Parathyroid adenoma (tissue), 2 donors: ENCODE measurements at regions not wholly inside any gene's neighbourhood (a gene's known extent, or its start where the extent isn't known, plus 50 kb on each side); places are given as distances from the start of the nearest gene placed in this dataset.

Experiments
- H2AFZ ChIP-seq: fragments of 300-600 bp; sonication (generic); one replicate; pipeline ENCODE4 v1.7.0; 2017; ENCODE audit warnings: antibody characterized with exemption, mild to moderate bottlenecking
- H3K27ac ChIP-seq: fragments of 300-600 bp; sonication (generic); one replicate; pipeline ENCODE4 v1.7.0; 2017
- H3K27me3 ChIP-seq: fragments of 300-600 bp; sonication (generic); one replicate; pipeline ENCODE4 v1.7.0; 2017; ENCODE audit warnings: low read length; ENCODE audit not compliant: control insufficient read depth, insufficient read depth
- H3K36me3 ChIP-seq: fragments of 300-600 bp; sonication (generic); one replicate; pipeline ENCODE4 v1.7.0; 2017; ENCODE audit warnings: low read length; ENCODE audit not compliant: control insufficient read depth, insufficient read depth
- H3K4me1 ChIP-seq: fragments of 300-600 bp; sonication (generic); one replicate; pipeline ENCODE4 v1.7.0; 2017; ENCODE audit warnings: control low read depth
- H3K4me2 ChIP-seq: fragments of 300-600 bp; sonication (generic); one replicate; pipeline ENCODE4 v1.7.0; 2017; ENCODE audit warnings: low read length
- H3K4me3 ChIP-seq: fragments of 300-600 bp; sonication (generic); one replicate; pipeline ENCODE4 v1.7.0; 2017; ENCODE audit warnings: low read depth, low read length
- H3K79me2 ChIP-seq: fragments of 300-600 bp; sonication (generic); one replicate; pipeline ENCODE4 v1.7.0; 2017; ENCODE audit warnings: control low read depth
- H3K9ac ChIP-seq: fragments of 300-600 bp; sonication (generic); one replicate; pipeline ENCODE4 v1.7.0; 2017; ENCODE audit warnings: mild to moderate bottlenecking
- H3K9me3 ChIP-seq: fragments of 300-600 bp; sonication (generic); one replicate; pipeline ENCODE4 v1.7.0; 2017; ENCODE audit warnings: low read length; ENCODE audit not compliant: control insufficient read depth
- CTCF ChIP-seq: fragments of 300-600 bp; sonication (generic); IDR thresholded peaks from one replicate; pipeline ENCODE4 v1.7.0; 2017; ENCODE audit warnings: antibody characterized with exemption, mild to moderate bottlenecking
- donor health status: primary hyperparathyroidism.

- Histone ChIP-seq H3K4me2 (no peak overlapping the region), H3K36me3 (no peaks in the 10 kb centered on the region), H3K79me2 (no peaks in the 10 kb centered on the region), H3K27ac (no peak overlapping the region), H3K4me1 (no peaks in the 10 kb centered on the region), H3K9ac (no peak overlapping the region), H3K4me3 (no peak overlapping the region), H3K27me3 (no peaks in the 10 kb centered on the region), H2AFZ (no peak overlapping the region), H3K9me3 (no peaks in the 10 kb centered on the region)
- TF ChIP-seq CTCF, result no peak
Observed at GRCh38 chr2:187996630-187997029, 295.0 kb upstream of the GULP1 start.

- Histone ChIP-seq H2AFZ (no peak overlapping the region), H3K4me3 (no peak overlapping the region), H3K36me3 (no peaks in the 10 kb centered on the region), H3K27me3 (no peaks in the 10 kb centered on the region), H3K4me1 (no peaks in the 10 kb centered on the region), H3K9ac (no peak overlapping the region), H3K27ac (no peak overlapping the region), H3K4me2 (no peak overlapping the region), H3K79me2 (no peaks in the 10 kb centered on the region), H3K9me3 (no peaks in the 10 kb centered on the region)
- TF ChIP-seq CTCF, result no peak
Observed at GRCh38 chr2:188000189-188000588, 291.5 kb upstream of the GULP1 start.

- Histone ChIP-seq H3K79me2 (no peaks in the 10 kb centered on the region), H3K4me1 (no peaks in the 10 kb centered on the region), H2AFZ (no peak overlapping the region), H3K27me3 (no peaks in the 10 kb centered on the region), H3K9me3 (no peaks in the 10 kb centered on the region), H3K36me3 (no peaks in the 10 kb centered on the region), H3K4me3 (no peak overlapping the region), H3K27ac (no peak overlapping the region), H3K4me2 (no peak overlapping the region), H3K9ac (no peak overlapping the region)
- TF ChIP-seq CTCF, result no peak
Observed at GRCh38 chr2:188003800-188004199, 287.9 kb upstream of the GULP1 start.

- no peaks in the 10 kb centered on the region for H3K9me3 ChIP-seq
- no peak overlapping the region for H3K27ac ChIP-seq
- H3K4me3 ChIP-seq, result no peak overlapping the region
- H3K4me2 ChIP-seq, result no peak overlapping the region
- no peak for TF ChIP-seq CTCF
- H2AFZ ChIP-seq, result no peak overlapping the region
- H3K36me3 ChIP-seq, result no peaks in the 10 kb centered on the region
- H3K79me2 ChIP-seq, result no peaks in the 10 kb centered on the region
- no peak overlapping the region for H3K9ac ChIP-seq
- H3K4me1 ChIP-seq, result no peaks in the 10 kb centered on the region
- H3K27me3 ChIP-seq, result no peaks in the 10 kb centered on the region
Observed at GRCh38 chr2:188013767-188014166, 277.9 kb upstream of the GULP1 start.

- no peaks in the 10 kb centered on the region for H3K79me2 ChIP-seq
- H3K9me3 ChIP-seq, result no peaks in the 10 kb centered on the region
- no peaks in the 10 kb centered on the region for H3K36me3 ChIP-seq
- no peak overlapping the region for H3K4me3 ChIP-seq
- no peak for TF ChIP-seq CTCF
- no peak overlapping the region for H2AFZ ChIP-seq
- H3K4me2 ChIP-seq, result no peak overlapping the region
- no peaks in the 10 kb centered on the region for H3K4me1 ChIP-seq
- H3K9ac ChIP-seq, result no peak overlapping the region
- H3K27me3 ChIP-seq, result no peaks in the 10 kb centered on the region
- H3K27ac ChIP-seq, result no peak overlapping the region
Observed at GRCh38 chr2:188016917-188017316, 274.8 kb upstream of the GULP1 start.
